NCI-H446 (cell line): ENCODE measurements at regions not wholly inside any gene's neighbourhood (a gene's known extent, or its start where the extent isn't known, plus 50 kb on each side); places are given as distances from the start of the nearest gene placed in this dataset.
"Not testable (repeated sequence)": the region's sequence is repeated elsewhere in the genome, so short reads cannot be mapped to it uniquely, and the experiment has no call there.

Experiments used
- DNase-seq, 2 experiments: peaks; one replicate each; lab custom pipeline; 2025; lab: John Stamatoyannopoulos, UW

GRCh38 chr14:71430678-71431376, 501.4 kb upstream of the RGS6 start:
- no peak for DNase-seq

GRCh38 chr14:71432334-71433110, 499.7 kb upstream of the RGS6 start:
- no peak for DNase-seq

GRCh38 chr14:71433303-71433702, 498.9 kb upstream of the RGS6 start:
- no peak for DNase-seq

GRCh38 chr14:71435641-71436040, 496.6 kb upstream of the RGS6 start:
- not testable (repeated sequence) for DNase-seq

GRCh38 chr14:71437870-71438269, 494.4 kb upstream of the RGS6 start:
- DNase-seq: no peak

DNA sequence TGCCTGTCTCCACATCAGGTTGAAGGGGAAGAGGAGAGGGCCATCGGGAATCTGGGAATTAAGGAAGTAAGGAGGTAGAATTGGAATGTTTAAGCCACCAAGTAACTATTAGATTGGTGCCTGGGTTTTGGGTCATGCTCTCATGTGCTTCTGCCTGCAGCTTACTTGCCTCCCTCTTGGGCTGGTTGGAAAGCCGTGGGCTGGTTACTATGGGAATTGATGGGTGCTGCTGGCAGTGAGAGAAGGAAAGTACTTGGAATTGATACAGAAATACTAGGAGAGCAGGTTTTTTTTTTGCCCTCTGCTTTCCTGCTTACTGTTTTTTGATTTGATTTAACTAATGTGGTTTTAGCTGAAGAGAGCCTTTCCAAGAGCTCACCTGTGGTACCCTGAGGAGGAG, 493.5 kb upstream of the RGS6 start:
- DNase-seq: peak; percentile 60 to 73

DNA sequence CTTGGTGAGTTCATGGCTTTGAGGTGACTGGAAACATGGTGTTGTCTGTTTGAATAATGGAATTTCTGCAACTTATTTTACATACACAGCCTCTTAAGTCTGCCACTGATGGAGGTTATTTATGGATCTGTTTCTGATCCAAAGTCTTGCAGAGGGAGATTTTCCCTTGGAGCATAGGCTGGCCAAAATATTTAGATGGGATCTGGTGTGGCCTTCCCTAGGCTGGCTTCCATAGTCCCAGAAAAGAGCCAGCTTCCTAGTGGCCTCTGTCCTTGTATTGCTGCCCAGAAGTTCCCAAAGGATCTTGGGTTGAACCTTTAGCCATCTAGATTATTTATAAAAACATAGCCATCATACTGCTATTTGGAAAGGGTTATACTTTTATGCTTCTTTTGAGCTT, 491.1 kb upstream of the RGS6 start:
- peak in 1 of 2 experiments; percentile 12 for DNase-seq

DNA sequence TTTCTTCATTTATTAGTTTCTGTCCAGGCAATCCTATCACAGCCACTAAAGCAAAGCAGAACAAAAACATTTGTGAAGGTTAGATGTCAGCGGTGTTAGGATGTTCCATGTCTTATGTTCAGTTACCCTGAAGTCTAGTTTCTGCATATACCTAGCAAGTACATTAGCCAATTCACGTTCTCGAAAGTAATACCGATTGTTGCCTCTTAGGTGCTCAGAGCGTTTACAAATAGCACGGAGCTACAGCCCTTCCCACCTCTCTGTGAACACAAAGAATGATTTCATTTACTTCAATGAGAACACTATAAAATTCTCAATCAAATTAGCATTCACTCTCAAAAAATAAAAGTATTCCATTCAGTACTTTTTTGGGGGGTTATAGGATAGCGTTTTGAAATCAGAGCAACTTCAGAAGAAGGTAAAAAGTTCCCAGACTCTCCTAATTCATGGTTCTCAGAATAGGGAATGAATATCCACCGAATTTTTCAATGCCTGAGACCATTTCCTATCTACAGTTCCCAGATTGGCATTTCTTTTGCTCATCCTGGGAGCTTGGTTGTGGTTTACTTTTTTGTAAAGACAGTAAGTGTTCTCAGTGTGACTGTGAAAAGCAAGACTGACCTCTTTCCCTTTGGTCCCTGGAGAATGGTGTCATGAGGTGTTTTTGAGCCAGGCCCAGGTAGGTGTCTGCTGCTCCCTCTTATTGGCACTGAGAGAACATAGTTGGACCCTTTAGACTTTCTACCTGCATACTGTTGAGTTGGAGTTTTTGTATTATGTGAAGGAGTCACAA, 488.0 kb upstream of the RGS6 start:
- DNase-seq: no peak

DNA sequence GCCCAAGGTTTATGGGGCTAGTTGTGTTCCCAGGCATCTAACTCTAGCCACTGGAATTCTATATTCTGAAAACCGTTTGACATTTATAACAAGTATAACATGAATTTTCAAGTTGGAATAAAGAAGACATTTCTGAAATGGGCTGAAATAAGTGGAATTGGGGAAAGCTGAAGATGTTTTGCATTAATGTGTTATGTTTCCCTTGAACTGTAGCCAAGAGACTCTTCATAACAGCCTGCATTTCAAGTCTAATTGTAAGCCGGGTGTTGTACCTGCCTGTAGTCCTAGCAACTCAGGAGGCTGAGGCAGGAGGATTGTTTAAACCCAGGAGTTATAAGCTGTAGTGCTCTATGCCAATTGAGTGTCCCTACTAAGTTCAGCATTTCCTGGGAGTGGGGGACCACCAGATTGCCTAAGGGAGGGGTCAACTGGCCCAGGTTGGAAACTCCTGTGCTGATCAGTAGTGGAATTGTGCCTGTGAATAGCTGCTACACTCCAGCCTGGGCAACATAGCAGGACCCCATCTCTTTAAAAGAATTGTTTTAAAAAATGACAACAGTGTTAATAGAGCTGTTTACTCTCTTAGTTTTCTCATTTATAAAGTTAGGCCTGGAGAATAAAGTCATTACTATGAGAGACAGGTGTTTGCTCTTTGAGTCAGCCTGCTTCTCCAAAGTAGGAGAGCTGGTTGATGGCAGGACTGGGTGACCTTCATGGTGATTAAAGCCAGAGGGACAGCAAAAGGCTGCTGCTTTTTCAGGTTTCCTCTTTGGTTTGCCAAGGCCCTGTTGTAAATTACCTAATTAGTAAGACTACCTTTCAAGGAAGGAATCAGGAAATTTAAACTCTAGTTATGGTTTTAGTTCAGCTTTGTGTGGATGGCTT, 483.6 kb upstream of the RGS6 start:
- no peak for DNase-seq

GRCh38 chr14:71449316-71450055, 482.7 kb upstream of the RGS6 start:
- DNase-seq: no peak

- DNase-seq: no peak
These were observed 480.7 kb upstream of the RGS6 start for GRCh38 chr14:71451501-71451900.

GRCh38 chr14:71452539-71452938, 479.7 kb upstream of the RGS6 start:
- no peak for DNase-seq

GRCh38 chr14:71452987-71453386, 479.2 kb upstream of the RGS6 start:
- DNase-seq: no peak

DNA sequence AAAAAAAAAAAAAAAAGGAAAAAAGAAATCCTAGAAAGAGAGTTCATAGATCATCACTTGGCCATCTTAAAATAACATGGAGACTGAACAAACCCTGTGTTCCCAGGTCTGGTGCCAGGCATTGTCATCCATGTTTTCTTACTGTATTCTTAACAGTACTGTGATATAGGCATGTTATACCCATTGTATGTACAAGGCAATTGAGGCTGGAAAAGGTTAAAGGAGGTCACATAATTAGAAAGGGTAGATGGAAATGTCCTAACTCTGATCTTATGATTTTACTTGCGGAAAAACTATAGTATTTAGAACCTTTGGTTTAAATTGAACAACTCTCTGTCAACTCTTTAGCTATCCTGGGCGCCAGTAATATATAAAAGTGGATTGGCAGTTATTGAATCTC, 478.2 kb upstream of the RGS6 start:
- no peak for DNase-seq

DNA sequence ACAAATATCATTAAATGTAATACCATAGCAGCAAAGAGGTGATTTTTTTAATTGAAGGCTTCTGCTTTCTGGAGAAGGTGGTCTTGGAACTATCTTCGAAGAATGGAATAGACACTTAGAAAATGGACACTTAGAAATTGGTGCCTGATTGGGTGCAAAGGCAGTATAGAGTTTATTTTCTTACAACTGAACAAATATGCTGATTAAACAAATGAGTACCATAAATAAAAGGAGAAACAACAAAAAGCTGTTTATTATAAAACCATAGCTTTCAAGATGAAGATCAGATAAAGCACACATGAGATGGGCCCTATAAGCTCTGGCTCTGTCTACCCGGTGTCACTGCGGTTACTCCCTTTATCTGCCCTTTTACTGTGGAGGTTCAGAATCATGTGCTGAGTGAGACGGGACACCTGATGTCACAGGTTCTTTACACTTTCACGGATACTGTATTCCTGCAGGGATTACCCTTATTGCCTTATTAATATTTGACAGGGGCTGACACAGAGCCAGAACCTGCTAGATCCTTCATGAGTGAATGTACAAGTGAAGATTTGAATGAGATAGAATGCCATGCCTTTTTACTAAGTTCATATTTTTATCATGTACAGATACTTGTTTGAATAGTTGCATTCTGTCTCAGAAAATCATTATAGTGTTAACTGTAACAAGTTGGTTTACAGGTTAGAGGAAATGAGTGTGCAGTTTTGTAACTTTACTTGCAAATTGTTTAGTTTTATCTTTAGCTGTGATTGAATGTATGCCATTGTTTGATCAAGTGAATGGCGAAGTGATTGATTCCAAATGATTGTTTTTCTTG, 477.5 kb upstream of the RGS6 start:
- DNase-seq: no peak

- no peak for DNase-seq
These were observed 472.1 kb upstream of the RGS6 start for GRCh38 chr14:71460091-71460490.

- not testable (repeated sequence) for DNase-seq
These were observed 470.6 kb upstream of the RGS6 start for GRCh38 chr14:71461617-71462016.

GRCh38 chr14:71463807-71464206, 468.4 kb upstream of the RGS6 start:
- DNase-seq: no peak

DNA sequence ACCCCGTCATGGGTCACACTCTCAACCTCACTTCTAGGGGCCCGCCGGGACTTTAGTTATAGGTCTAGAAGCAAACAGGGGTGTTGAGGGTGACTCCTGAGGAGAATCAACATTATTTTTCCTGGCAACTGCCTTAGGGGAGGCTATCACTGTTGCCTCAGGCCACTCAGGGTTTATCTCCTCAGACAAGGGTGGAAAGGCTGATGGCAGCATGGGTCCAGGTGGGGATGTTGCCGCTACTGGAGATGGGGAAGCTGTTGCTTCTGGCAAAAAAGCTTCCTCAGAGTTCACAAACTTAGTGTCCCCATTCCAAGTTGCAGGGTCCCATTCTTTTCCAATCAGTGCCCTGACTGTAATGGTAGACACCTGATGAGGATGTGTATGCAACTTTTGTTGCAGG, 467.4 kb upstream of the RGS6 start:
- DNase-seq: no peak

DNA sequence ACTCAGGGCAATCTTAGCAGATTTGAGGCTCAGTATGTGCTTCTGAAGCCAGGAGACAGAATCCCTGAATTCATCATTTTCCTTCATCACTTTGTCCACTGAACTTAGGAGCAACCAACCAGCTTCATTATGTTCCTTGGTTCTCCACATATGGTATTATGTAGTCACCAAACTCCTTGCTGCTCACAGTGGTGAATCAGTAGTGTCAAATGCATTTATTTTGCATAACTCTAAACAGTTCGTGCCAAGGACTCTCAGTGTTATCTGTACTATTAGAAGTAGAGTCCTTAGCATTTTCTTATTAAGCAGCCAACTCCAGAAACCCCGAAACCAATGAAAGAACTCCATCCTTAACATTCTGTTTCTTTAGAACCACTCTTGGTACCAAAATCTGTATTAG, 466.9 kb upstream of the RGS6 start:
- no peak for DNase-seq
